HG02763 (cell line): ENCODE measurements at regions not wholly inside any gene's neighbourhood (a gene's known extent, or its start where the extent isn't known, plus 50 kb on each side); places are given as distances from the start of the nearest gene placed in this dataset.

Source experiments
- ATAC-seq: cut with Tn5 transposase; IDR thresholded peaks from one replicate; pipeline ENCODE4 v1.9.1; 2021; ENCODE audit warnings: mild to moderate bottlenecking, moderate library complexity; ENCODE audit not compliant: unreplicated experiment

- ATAC-seq = no peak
Observed at GRCh38 chr3:6521369-6522113, 339.4 kb upstream of the GRM7 start.

GRCh38 chr3:6522191-6522590 lies 338.7 kb upstream of the GRM7 start:
- ATAC-seq = no peak

- no peak for ATAC-seq
Observed at GRCh38 chr3:6523043-6523442, 337.9 kb upstream of the GRM7 start.

GRCh38 chr3:6524479-6524878 lies 336.4 kb upstream of the GRM7 start:
- ATAC-seq = no peak

GRCh38 chr3:6526321-6526720 lies 334.6 kb upstream of the GRM7 start:
- ATAC-seq = no peak

- ATAC-seq = no peak
Observed at GRCh38 chr3:6526861-6527260, 334.1 kb upstream of the GRM7 start.

- no peak for ATAC-seq
Observed at GRCh38 chr3:6528951-6529350, 332.0 kb upstream of the GRM7 start.

GRCh38 chr3:6531153-6531552 lies 329.8 kb upstream of the GRM7 start:
- ATAC-seq = no peak

GRCh38 chr3:6532101-6532500 lies 328.8 kb upstream of the GRM7 start:
- no peak for ATAC-seq

- no peak for ATAC-seq
Observed at GRCh38 chr3:6540981-6541380, 319.9 kb upstream of the GRM7 start.

- ATAC-seq = no peak
Observed at GRCh38 chr3:6542795-6543194, 318.1 kb upstream of the GRM7 start.

- no peak for ATAC-seq
Observed at GRCh38 chr3:6549296-6549695, 311.6 kb upstream of the GRM7 start.

GRCh38 chr3:6551165-6551564 lies 309.8 kb upstream of the GRM7 start:
- no peak for ATAC-seq

- no peak for ATAC-seq
Observed at GRCh38 chr3:6560259-6560658, 300.7 kb upstream of the GRM7 start.

- ATAC-seq = no peak
Observed at GRCh38 chr3:6567241-6567640, 293.7 kb upstream of the GRM7 start.

- ATAC-seq = no peak
Observed at GRCh38 chr3:6568999-6569493, 291.9 kb upstream of the GRM7 start.

- no peak for ATAC-seq
Observed at GRCh38 chr3:6571448-6571847, 289.5 kb upstream of the GRM7 start.

- ATAC-seq = no peak
Observed at GRCh38 chr3:6577584-6577983, 283.3 kb upstream of the GRM7 start.

- ATAC-seq = no peak
Observed at GRCh38 chr3:6578526-6578925, 282.4 kb upstream of the GRM7 start.

GRCh38 chr3:6580808-6581207 lies 280.1 kb upstream of the GRM7 start:
- ATAC-seq = no peak

- no peak for ATAC-seq
Observed at GRCh38 chr3:6585360-6585759, 275.6 kb upstream of the GRM7 start.

GRCh38 chr3:6600237-6600636 lies 260.7 kb upstream of the GRM7 start:
- ATAC-seq = no peak

- ATAC-seq = no peak
Observed at GRCh38 chr3:6601374-6601773, 259.5 kb upstream of the GRM7 start.
